ENCODE measurements at regions not wholly inside any gene's neighbourhood (a gene's known extent, or its start where the extent isn't known, plus 50 kb on each side); places are given as distances from the start of the nearest gene placed in this dataset.

DNA sequence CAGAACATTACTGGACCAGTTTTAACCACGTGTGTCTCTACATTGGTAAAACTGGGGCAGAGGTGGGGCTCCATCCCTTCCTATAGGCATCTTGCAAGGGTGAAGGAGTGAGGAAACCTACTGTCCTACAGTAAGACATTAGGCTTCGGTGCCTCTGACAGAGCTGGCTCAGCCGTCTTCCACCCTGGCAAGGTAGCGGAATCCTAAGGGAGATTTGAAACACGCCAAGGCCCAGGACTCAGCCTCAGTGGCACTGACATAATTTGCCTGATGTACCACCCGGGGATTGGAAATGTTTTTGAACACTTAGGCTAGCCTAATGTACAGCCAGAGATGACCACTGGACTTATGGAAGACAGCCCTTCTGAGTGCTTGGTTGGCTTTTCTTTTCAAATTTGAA is 329.7 kb upstream of the IRX1 start:
- TF ChIP-seq EZH2 (IDR thresholded peaks at IDR 0.05; ENCODE audit: insufficient read depth, poor library complexity, severe bottlenecking) (no peak), EZH2phosphoT487 (IDR thresholded peaks at IDR 0.05; ENCODE audit: insufficient read depth, low read depth) (no peak)

Measured in GM23248 (cell line).